Stimulated activated CD4-positive, alpha-beta T cell treated with anti-CD3 and anti-CD28 coated beads, Interleukin-12 subunit alpha, Interleukin-12 subunit beta, amount 100 ng/mL, for 48 hours (primary cell): ENCODE measurements at regions not wholly inside any gene's neighbourhood (a gene's known extent, or its start where the extent isn't known, plus 50 kb on each side); places are given as distances from the start of the nearest gene placed in this dataset.
A peak's percentile ranks its signal among the peaks of the same experiment; 100 is the strongest.
"Not testable (repeated sequence)": the region's sequence is repeated elsewhere in the genome, so short reads cannot be mapped to it uniquely, and the experiment has no call there.

ENCODE experiments used
- DNase-seq, 3 donors: peaks; one replicate each; pipeline ENCODE4 v3.0.0-alpha.2; 2020; ENCODE audit warnings: low read depth in 2 of 3, low spot score in 1 of 3

- no peak for DNase-seq
Observed at GRCh38 chr22:11253000-11253511, 4274.9 kb upstream of the OR11H1 start.

GRCh38 chr22:11270981-11271380, 4257.0 kb upstream of the OR11H1 start:
- DNase-seq, result not testable (repeated sequence)

GRCh38 chr22:11285116-11285838, 4242.7 kb upstream of the OR11H1 start:
- DNase-seq, result peak in 1 of 3 donors; percentile 11

GRCh38 chr22:11285839-11286205, 4242.2 kb upstream of the OR11H1 start:
- DNase-seq, result not testable (repeated sequence)

- not testable (repeated sequence) for DNase-seq
Observed at GRCh38 chr22:11288246-11289220, 4239.5 kb upstream of the OR11H1 start.

- DNase-seq, result not testable (repeated sequence)
Observed at GRCh38 chr22:11298126-11298893, 4229.7 kb upstream of the OR11H1 start.

GRCh38 chr22:11302427-11302826, 4225.6 kb upstream of the OR11H1 start:
- not testable (repeated sequence) for DNase-seq

GRCh38 chr22:11302904-11303303, 4225.1 kb upstream of the OR11H1 start:
- not testable (repeated sequence) for DNase-seq

- DNase-seq, result not testable (repeated sequence)
Observed at GRCh38 chr22:11305179-11305578, 4222.8 kb upstream of the OR11H1 start.

GRCh38 chr22:11306933-11307518, 4221.0 kb upstream of the OR11H1 start:
- DNase-seq, result not testable (repeated sequence)

GRCh38 chr22:11307998-11308397, 4220.0 kb upstream of the OR11H1 start:
- no peak for DNase-seq

- DNase-seq, result not testable (repeated sequence)
Observed at GRCh38 chr22:11309777-11310176, 4218.2 kb upstream of the OR11H1 start.

- DNase-seq, result not testable (repeated sequence)
Observed at GRCh38 chr22:11310647-11311046, 4217.3 kb upstream of the OR11H1 start.

- not testable (repeated sequence) for DNase-seq
Observed at GRCh38 chr22:11312640-11313039, 4215.4 kb upstream of the OR11H1 start.

GRCh38 chr22:11313040-11313759, 4214.8 kb upstream of the OR11H1 start:
- not testable (repeated sequence) for DNase-seq

GRCh38 chr22:11318633-11319032, 4209.4 kb upstream of the OR11H1 start:
- DNase-seq, result not testable (repeated sequence)

GRCh38 chr22:11324439-11325037, 4203.5 kb upstream of the OR11H1 start:
- not testable (repeated sequence) for DNase-seq

- no peak for DNase-seq
Observed at GRCh38 chr22:11325767-11326166, 4202.2 kb upstream of the OR11H1 start.

- not testable (repeated sequence) for DNase-seq
Observed at GRCh38 chr22:11341387-11342068, 4186.5 kb upstream of the OR11H1 start.
